ENCODE measurements at regions not wholly inside any gene's neighbourhood (a gene's known extent, or its start where the extent isn't known, plus 50 kb on each side); places are given as distances from the start of the nearest gene placed in this dataset.

DNA sequence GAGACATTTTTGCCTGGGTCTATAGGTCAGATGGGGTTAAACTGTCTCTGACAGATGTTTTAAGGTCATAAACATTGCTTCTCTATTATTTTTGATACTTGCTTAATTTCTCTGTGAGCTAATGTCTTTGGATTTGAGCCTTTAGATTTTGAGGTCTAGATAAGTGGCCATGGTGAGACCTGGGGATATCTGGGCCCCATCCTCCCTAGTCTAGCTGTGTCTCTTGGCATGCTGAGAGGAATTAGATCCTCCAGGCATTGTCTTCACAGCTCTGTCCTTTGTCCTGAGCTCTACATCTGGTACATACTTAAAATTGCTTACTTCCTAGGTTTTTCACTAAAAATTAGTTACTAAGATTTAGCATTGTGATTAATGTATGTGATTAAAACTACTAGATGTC lies 265.0 kb upstream of the NPSR1 start:
- no peak for DNase-seq (ENCODE audit: low spot score)
- Histone ChIP-seq H3K27ac (no peak overlapping the region), H3K4me3 (no peak overlapping the region)
- no peak for TF ChIP-seq CTCF (IDR thresholded peaks at IDR 0.05)

DNA sequence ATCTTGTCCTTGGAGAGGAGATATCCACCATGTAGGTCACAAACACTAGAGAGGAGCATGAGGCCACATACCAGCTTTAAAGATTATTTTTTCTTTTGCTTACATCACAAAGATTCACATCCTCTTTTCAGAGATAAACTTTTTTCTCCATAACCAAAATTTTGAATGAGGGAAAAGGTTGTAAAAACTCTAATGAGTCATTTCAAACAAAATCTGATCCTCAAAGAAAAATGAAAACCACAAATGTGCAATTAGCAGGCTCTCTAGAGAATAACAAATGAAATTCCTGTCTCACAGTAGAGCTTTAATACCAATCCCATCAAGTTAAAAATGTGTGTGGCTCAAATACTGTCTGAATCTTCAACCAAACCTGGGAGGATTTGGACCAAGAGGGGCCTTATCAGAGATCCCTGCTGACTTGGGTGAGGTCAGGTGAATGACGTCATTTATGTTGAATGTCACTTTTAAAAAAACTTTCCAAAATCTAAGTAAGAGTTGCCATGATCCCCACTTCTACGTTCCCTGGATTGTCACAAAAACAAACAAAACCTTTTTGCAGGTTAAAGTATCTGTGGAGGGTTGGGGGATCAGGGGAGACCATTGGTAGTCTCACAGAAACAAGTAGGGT lies 261.5 kb upstream of the NPSR1 start:
- DNase-seq (ENCODE audit: low spot score): no peak
- H3K4me3 ChIP-seq: no peak overlapping the region
- no peak overlapping the region for H3K27ac ChIP-seq
- no peak for TF ChIP-seq CTCF (IDR thresholded peaks at IDR 0.05)

GRCh38 chr7:34401776-34402175 lies 256.2 kb upstream of the NPSR1 start:
- no peak for TF ChIP-seq CTCF (IDR thresholded peaks at IDR 0.05)

DNA sequence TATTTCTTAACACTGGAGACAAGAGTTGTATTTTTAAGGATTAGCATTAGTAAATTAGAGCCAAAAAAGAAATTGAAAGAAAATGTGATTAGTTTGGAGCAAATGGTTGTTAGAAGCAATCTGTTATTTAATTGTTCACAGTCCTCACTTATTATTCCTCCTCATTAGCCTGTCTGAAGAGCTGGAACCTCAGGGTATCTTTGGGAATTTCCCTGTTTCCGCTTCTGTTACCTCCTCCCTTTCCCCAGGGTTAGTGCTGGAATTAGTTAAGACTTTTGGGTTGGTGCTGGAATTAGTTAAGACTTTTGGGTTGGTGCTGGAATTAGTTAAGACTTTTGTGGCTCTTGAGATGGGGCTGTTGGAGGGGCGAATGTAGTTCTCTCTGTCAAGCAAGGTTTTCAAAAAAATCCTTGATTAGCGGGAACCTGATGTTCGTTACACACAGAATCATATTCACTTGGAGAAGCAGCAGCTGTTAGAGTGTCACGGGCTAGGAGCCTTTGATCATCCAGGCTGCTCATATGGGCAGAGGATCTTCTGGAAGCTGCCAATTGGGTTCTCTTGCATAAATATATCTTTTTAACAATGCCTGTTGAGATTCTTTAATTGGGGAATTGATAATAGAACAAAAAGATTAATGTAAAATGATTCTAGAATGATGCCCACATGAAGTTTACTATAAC lies 251.0 kb upstream of the NPSR1 start:
- Histone ChIP-seq H3K27ac (no peak overlapping the region), H3K4me3 (no peak overlapping the region)
- TF ChIP-seq CTCF (IDR thresholded peaks at IDR 0.05): no peak
- no peak for DNase-seq (ENCODE audit: low spot score)

More at GRCh38 chr7:34401776-34402175, 256.2 kb upstream of the NPSR1 start:
- DNase-seq (ENCODE audit: low spot score): no peak
- no peak overlapping the region for H3K27ac ChIP-seq
- no peak overlapping the region for H3K4me3 ChIP-seq

GRCh38 chr7:34407586-34407985 lies 250.4 kb upstream of the NPSR1 start:
- DNase-seq (ENCODE audit: low spot score): no peak
- TF ChIP-seq CTCF (IDR thresholded peaks at IDR 0.05): no peak

DNA sequence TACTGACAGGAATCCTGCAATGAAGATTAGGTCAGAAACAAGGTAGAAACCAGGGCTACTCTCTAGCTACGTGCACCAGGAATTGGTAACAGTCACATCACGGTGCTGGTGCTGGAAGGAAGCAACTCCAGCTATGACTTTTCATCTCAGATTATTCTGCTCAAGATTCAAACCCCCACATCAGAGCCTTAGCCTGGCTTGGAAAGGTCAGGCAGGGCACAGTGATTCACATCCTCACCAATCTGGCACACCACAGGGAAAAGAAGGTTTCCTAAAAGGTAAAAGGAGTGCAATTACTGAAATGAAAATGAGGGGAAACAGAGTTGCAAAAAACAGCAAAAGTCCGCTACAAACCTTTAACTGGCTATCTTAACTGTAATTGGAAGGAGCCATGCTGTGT lies 240.2 kb upstream of the NPSR1 start:
- Histone ChIP-seq H3K27ac (no peak overlapping the region), H3K4me3 (no peak overlapping the region)
- no peak for DNase-seq (ENCODE audit: low spot score)
- no peak for TF ChIP-seq CTCF (IDR thresholded peaks at IDR 0.05)

More at GRCh38 chr7:34407586-34407985, 250.4 kb upstream of the NPSR1 start:
- no peak overlapping the region for H3K27ac ChIP-seq
- H3K4me3 ChIP-seq: no peak overlapping the region

- no peak for DNase-seq (ENCODE audit: low spot score)
- Histone ChIP-seq H3K27ac (no peak overlapping the region), H3K4me3 (no peak overlapping the region)
- no peak for TF ChIP-seq CTCF (IDR thresholded peaks at IDR 0.05)
Observed at GRCh38 chr7:34421526-34421925, 236.5 kb upstream of the NPSR1 start.
